ENCODE measurements at regions not wholly inside any gene's neighbourhood (a gene's known extent, or its start where the extent isn't known, plus 50 kb on each side); places are given as distances from the start of the nearest gene placed in this dataset.

- no peak for TF ChIP-seq REST (IDR thresholded peaks at IDR 0.05; ENCODE audit: unreplicated experiment)
- no peak for TF ChIP-seq ZNF114 (CRISPR knock-in tag; IDR thresholded peaks at IDR 0.05)
- TF ChIP-seq POLR2AphosphoS5 (IDR thresholded peaks at IDR 0.05; ENCODE audit: low read depth), result no peak
- TF ChIP-seq ZNF331 (CRISPR knock-in tag; IDR thresholded peaks at IDR 0.05; ENCODE audit: low read depth), result no peak
- TF ChIP-seq CREB1 (CRISPR knock-in tag; IDR thresholded peaks at IDR 0.05; ENCODE audit: low read depth), result no peak
- no peak for TF ChIP-seq STAT1 (IDR thresholded peaks at IDR 0.05; ENCODE audit: unreplicated experiment)
- TF ChIP-seq EZH2 (IDR thresholded peaks at IDR 0.05; ENCODE audit: low read depth, unreplicated experiment), result no peak
These were observed 116.9 kb upstream of the SLC25A33 start (continued) for GRCh38 chr1:9422321-9422720.

- no peak overlapping the region for H3K4me3 Mint-ChIP-seq
- no peaks in the 10 kb centered on the region for H3K9me2 ChIP-seq (ENCODE audit: insufficient read depth)
- no peaks in the 10 kb centered on the region for H3K9me3 Mint-ChIP-seq
- DNase-seq (ENCODE audit: low spot score) (no peak), ATAC-seq (no peak)
- H3K27ac ChIP-seq (ENCODE audit: low read depth), result no peak overlapping the region
- H3K27ac Mint-ChIP-seq, result no peak overlapping the region
- H3K79me2 ChIP-seq (replicated peaks; ENCODE audit: insufficient read depth), result no peaks in the 10 kb centered on the region
- no peaks in the 10 kb centered on the region for H3K27me3 Mint-ChIP-seq (ENCODE audit: insufficient read depth, low read depth, poor library complexity)
- peak overlapping the region; percentile 74; the same call in 1 of the 2 replicates for H2AFZ ChIP-seq
- peaks cover 11% of the 10 kb centered on the region; the same call in 2 of the 3 replicates for H3K4me1 Mint-ChIP-seq
- no peaks in the 10 kb centered on the region for H3K36me3 ChIP-seq (ENCODE audit: insufficient read depth)
- no peaks in the 10 kb centered on the region for H3F3A ChIP-seq (replicated peaks; ENCODE audit: low read depth)
- H3K4me1 ChIP-seq (ENCODE audit: insufficient read depth), result no peaks in the 10 kb centered on the region; the same call in 1 of the 2 replicates
- TF ChIP-seq CTCF (conservative IDR thresholded peaks at IDR 0.05; ENCODE audit: low read depth in 2 of 2) (no peak), ZNF114 (CRISPR knock-in tag; IDR thresholded peaks at IDR 0.05) (no peak), NANOG (IDR thresholded peaks at IDR 0.05; ENCODE audit: borderline replicate concordance) (no peak), CREB1 (CRISPR knock-in tag; IDR thresholded peaks at IDR 0.05; ENCODE audit: low read depth) (no peak)
- H3K4me3 ChIP-seq, result no peak overlapping the region
- no peaks in the 10 kb centered on the region for H4K20me1 ChIP-seq (replicated peaks; ENCODE audit: insufficient read depth)
- no peaks in the 10 kb centered on the region for H3K27me3 ChIP-seq (ENCODE audit: insufficient read depth)
- H3K4me2 ChIP-seq, result no peak overlapping the region
- no peaks in the 10 kb centered on the region for H3K36me3 Mint-ChIP-seq (ENCODE audit: low read depth)
These were observed 116.3 kb upstream of the SLC25A33 start for GRCh38 chr1:9422911-9423505.

All from GM23338 (cell line).